NB4 (cell line): ENCODE measurements at regions not wholly inside any gene's neighbourhood (a gene's known extent, or its start where the extent isn't known, plus 50 kb on each side); places are given as distances from the start of the nearest gene placed in this dataset.

Experiments used
- DNase-seq: peaks from one replicate; pipeline ENCODE4 v3.0.0; 2010; ENCODE audit warnings: low read depth
- H3K4me3 ChIP-seq: one replicate; pipeline ENCODE4 v1.5.1; 2011; ENCODE audit warnings: mild to moderate bottlenecking, low read depth, low read length, moderate library complexity
- MYC ChIP-seq: IDR thresholded peaks from 2 replicates; pipeline ENCODE4 v1.6.1; 2011; ENCODE audit warnings: low read depth, low read length
- POLR2A ChIP-seq: IDR thresholded peaks from 2 replicates; pipeline ENCODE4 v1.6.1; 2011; ENCODE audit warnings: mild to moderate bottlenecking; ENCODE audit not compliant: insufficient read length; ENCODE audit errors: extremely low read depth
- TF ChIP-seq, protein P1 (sequence below): IDR thresholded peaks from 2 replicates; pipeline ENCODE4 v1.6.1; 2011; ENCODE audit warnings: low read depth, low read length
- TF ChIP-seq, protein P2 (sequence below): IDR thresholded peaks from one replicate; pipeline ENCODE4 v1.5.1; 2012; ENCODE audit warnings: low read depth, low read length

DNA sequence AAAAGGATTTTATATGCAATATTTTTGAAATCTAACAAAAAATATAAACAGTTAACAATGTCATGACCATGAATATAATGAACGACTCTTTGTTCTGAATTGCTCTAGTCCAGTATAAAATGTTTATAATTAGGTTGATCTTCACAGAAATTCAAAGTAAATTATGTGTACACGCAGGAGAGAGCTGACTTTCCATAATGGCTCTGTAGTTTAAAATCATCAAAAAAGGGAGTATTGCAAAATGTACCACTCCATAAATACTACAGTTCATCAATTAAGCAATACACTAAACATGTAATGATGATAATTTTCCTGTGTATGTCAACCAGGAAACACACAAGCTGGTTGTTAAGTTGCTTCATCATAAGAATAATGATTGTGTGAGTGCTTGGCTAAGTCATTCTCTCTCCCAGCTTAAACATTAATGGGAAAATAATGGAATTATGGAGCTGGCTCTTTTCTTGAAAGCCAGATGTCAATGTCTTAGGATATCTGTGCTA, 189.5 kb upstream of the PLEKHG7 start:
- no peak for DNase-seq
- TF ChIP-seq, protein P1, sequence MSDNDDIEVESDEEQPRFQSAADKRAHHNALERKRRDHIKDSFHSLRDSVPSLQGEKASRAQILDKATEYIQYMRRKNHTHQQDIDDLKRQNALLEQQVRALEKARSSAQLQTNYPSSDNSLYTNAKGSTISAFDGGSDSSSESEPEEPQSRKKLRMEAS, result no peak
- TF ChIP-seq MYC, result no peak
- TF ChIP-seq POLR2A, result no peak
- TF ChIP-seq, protein P2, sequence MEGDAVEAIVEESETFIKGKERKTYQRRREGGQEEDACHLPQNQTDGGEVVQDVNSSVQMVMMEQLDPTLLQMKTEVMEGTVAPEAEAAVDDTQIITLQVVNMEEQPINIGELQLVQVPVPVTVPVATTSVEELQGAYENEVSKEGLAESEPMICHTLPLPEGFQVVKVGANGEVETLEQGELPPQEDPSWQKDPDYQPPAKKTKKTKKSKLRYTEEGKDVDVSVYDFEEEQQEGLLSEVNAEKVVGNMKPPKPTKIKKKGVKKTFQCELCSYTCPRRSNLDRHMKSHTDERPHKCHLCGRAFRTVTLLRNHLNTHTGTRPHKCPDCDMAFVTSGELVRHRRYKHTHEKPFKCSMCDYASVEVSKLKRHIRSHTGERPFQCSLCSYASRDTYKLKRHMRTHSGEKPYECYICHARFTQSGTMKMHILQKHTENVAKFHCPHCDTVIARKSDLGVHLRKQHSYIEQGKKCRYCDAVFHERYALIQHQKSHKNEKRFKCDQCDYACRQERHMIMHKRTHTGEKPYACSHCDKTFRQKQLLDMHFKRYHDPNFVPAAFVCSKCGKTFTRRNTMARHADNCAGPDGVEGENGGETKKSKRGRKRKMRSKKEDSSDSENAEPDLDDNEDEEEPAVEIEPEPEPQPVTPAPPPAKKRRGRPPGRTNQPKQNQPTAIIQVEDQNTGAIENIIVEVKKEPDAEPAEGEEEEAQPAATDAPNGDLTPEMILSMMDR, result no peak
- no peak overlapping the region for H3K4me3 ChIP-seq

DNA sequence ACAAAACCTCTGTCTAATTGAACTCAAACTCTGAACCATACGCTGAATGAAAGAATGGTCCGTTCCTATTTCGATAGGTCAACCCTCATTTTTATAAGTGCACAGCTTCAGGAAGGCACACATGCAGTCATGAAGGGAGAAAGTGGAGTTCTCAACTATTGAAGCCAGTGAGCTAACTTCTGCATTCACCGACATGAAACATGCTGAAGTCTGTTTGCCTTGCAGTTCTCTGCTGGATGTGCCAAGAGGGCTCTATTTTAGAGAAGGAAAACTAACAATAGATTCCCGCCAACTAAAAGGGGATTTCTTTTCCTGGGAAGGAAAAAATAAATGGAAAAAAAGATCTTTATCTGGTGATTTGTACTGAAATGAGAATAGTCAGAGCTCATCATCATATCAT, 191.0 kb upstream of the PLEKHG7 start:
- TF ChIP-seq, protein P1, result no peak
- TF ChIP-seq MYC, result no peak
- TF ChIP-seq POLR2A, result no peak
- TF ChIP-seq, protein P2, result no peak
- no peak overlapping the region for H3K4me3 ChIP-seq
- DNase-seq, result no peak

DNA sequence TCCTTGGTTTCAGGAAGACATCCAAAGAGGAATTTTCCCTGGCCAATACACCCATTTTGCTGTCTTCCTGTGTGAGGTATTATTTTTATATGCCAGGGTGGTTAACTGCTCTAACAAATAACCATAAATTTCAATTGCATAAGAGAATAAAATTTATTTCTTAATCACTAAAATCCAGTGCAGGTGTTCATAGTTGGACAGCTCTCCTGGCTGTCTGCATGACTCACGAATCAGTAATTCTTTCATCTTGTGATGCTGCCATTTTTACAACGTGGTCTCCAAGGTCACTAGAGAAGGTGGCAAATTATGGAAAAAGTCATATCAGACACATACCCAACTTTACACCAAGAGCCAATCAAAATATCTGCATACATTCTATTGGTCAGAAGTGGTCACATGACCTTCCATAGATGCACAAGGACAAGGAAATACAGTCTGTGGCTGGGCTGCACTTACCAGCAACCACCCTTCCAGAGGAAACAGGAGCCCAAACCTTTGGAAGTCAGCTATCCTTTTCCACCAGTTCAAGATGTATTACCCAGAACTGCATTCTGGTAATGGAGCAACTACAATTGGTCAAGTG, 193.5 kb upstream of the PLEKHG7 start:
- no peak for DNase-seq
- H3K4me3 ChIP-seq, result no peak overlapping the region
- TF ChIP-seq, protein P1, result no peak
- TF ChIP-seq MYC (no peak), POLR2A (no peak)
- TF ChIP-seq, protein P2, result no peak

DNA sequence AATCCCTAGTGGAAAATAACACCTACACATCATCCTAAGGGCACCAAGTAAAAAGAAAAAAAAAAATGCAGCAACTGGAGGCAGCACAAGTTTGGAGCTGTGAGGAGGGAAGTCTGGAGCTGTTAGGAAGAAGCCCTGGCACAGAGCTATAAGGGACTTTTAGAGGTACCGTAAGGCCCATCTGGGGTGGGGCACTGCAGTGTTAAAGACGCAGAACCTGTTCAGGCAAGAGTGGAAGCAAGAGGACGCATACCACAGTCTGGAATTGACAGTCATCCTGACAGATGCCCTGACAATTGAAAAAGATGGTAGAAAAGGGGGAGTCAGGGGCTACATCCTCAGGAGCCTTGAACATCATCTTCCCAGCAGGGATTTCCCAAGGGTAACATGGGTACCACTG, 195.9 kb upstream of the PLEKHG7 start:
- no peak for DNase-seq
- TF ChIP-seq, protein P1, result no peak
- no peak for TF ChIP-seq POLR2A
- TF ChIP-seq, protein P2, result no peak
- TF ChIP-seq MYC, result no peak
- H3K4me3 ChIP-seq, result no peak overlapping the region

DNA sequence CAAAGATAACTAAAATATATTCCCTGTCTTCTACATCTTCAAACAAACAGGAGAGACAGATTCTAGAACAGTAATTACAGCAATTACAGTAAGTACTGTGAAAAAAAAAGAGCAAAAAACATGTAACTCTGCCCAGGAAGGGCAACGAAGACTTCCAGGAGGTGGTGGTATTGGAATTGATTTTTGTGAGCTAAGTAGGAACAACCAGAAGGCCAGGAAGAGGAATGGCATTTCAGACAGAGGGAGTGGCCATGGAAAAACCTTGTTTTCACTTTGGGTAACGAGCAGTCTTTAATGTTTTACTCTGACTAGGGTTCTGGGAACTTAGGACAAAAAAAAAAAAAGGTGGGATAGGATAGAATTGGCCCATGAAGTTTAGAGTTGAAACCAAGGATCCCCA, 196.3 kb upstream of the PLEKHG7 start:
- no peak overlapping the region for H3K4me3 ChIP-seq
- DNase-seq, result no peak
- TF ChIP-seq MYC (no peak), POLR2A (no peak)
- TF ChIP-seq, protein P1, result no peak
- TF ChIP-seq, protein P2, result no peak
